ENCODE measurements at regions not wholly inside any gene's neighbourhood (a gene's known extent, or its start where the extent isn't known, plus 50 kb on each side); places are given as distances from the start of the nearest gene placed in this dataset.

GRCh38 chr7:33821970-33822369 lies 83.4 kb upstream of the BMPER start:
- TF ChIP-seq CTCF (IDR thresholded peaks at IDR 0.05) (no peak), POLR2A (IDR thresholded peaks at IDR 0.05) (no peak)

Measured in heart left ventricle (tissue), 13 donors.